K562 (cell line): ENCODE measurements at regions not wholly inside any gene's neighbourhood (a gene's known extent, or its start where the extent isn't known, plus 50 kb on each side); places are given as distances from the start of the nearest gene placed in this dataset.
A peak's percentile ranks its signal among the peaks of the same experiment; 100 is the strongest.

Experiments
- ATAC-seq: fragments of 200-7000 bp; cut with Tn5 transposase; 3 replicates; pipeline ENCODE4 v1.9.1; 2020; ENCODE audit warnings: moderate library complexity
- BruUV-seq: library from RNA; stranded (reverse); fragments of 400-500 nt; replicated peaks from 2 replicates; lab custom pipeline; 2021; lab: Mats Ljungman, UMichigan
- CTCF ChIA-PET: fragments of 300-600 bp; formaldehyde crosslinking; extraction: SDS; loops from one replicate; lab custom pipeline; 2021; ENCODE audit warnings: low intra/inter-chr PET ratio; lab: Yijun Ruan, JAX
- POLR2A ChIA-PET: fragments of 300-600, 350-650 bp; sonication (Branson Sonifier 250); formaldehyde crosslinking; extraction: SDS; loops from one replicate; lab custom pipeline; 2021; ENCODE audit warnings: antibody characterized with exemption, inconsistent platforms; lab: Yijun Ruan, JAX
- DNase-seq, 4 experiments: peaks; one replicate each; pipeline versions ENCODE4 v3.0.0 to v3.0.0-alpha.2; 2011 to 2018; ENCODE audit warnings: low spot score in 3 of 4, mixed read lengths in 3 of 4; ENCODE audit errors: extremely low read depth in 1 of 4
- FAIRE-seq: peaks from 2 replicates; lab custom pipeline; 2011; peaks lifted over from hg19 to GRCh38; lab: Jason Lieb, UNC
- H2AFZ ChIP-seq: 2 replicates; pipeline ENCODE4 v1.6.0; 2011; ENCODE audit warnings: low read depth, low read length, control low read depth, inconsistent platforms
- H3K27ac ChIP-seq: fragments of 200-600 bp; 3 replicates; pipeline ENCODE4 v1.8.0; 2011; ENCODE audit warnings: low read depth, mild to moderate bottlenecking, control low read depth, inconsistent platforms, low read length, moderate library complexity, mixed read lengths; ENCODE audit errors: extremely low read depth
- H3K27me3 ChIP-seq, 2 experiments: fragments of 300-600 bp in 1 of 2; 2 replicates in 1 of 2; 3 replicates in 1 of 2; pipeline versions ENCODE4 v1.6.0 to v1.8.0; 2011; ENCODE audit warnings: inconsistent platforms in 2 of 2, low read length in 2 of 2, mild to moderate bottlenecking in 1 of 2, mixed read lengths in 1 of 2, moderate library complexity in 1 of 2; ENCODE audit not compliant: control insufficient read depth in 2 of 2, insufficient read depth in 2 of 2
- H3K36me3 ChIP-seq: fragments of 300-600 bp; 3 replicates; pipeline ENCODE4 v1.8.0; 2011; ENCODE audit warnings: mild to moderate bottlenecking, low read length, inconsistent platforms; ENCODE audit not compliant: control insufficient read depth, insufficient read depth
- H3K4me1 ChIP-seq, 2 experiments: fragments of 200-600 bp in 1 of 2; replicated peaks in 1 of 2; 2 replicates in 1 of 2; 3 replicates in 1 of 2; pipeline versions ENCODE4 v1.5.1 to v1.8.0; 2011; ENCODE audit warnings: inconsistent platforms in 2 of 2, low read length in 2 of 2, mild to moderate bottlenecking in 1 of 2, mixed read lengths in 1 of 2, moderate library complexity in 1 of 2; ENCODE audit not compliant: control insufficient read depth in 2 of 2, insufficient read depth in 2 of 2
- H3K4me2 ChIP-seq: 2 replicates; pipeline ENCODE4 v1.6.1; 2011; ENCODE audit warnings: low read length, control low read depth, inconsistent platforms, mixed read lengths; ENCODE audit not compliant: insufficient read depth
- H3K4me3 ChIP-seq: fragments of 200-600 bp; sonication (generic), shearing (Covaris generic); 2 replicates; pipeline ENCODE4 v1.5.1; 2016; ENCODE audit warnings: control low read depth, inconsistent platforms
- H3K79me2 ChIP-seq: fragments of 200-600 bp; 3 replicates; pipeline ENCODE4 v1.8.0; 2011; ENCODE audit warnings: low read length, inconsistent platforms; ENCODE audit not compliant: control insufficient read depth, insufficient read depth
- H3K9ac ChIP-seq, 2 experiments: 2 replicates each; pipeline versions ENCODE4 v1.6.0 to v1.6.1; 2011; ENCODE audit warnings: low read depth in 2 of 2, low read length in 2 of 2, control low read depth in 1 of 2, inconsistent platforms in 1 of 2, mild to moderate bottlenecking in 1 of 2, mixed read lengths in 1 of 2; ENCODE audit not compliant: insufficient read depth in 1 of 2
- H3K9me1 ChIP-seq: one replicate; pipeline ENCODE4 v1.6.0; 2011; ENCODE audit warnings: inconsistent platforms, mild to moderate bottlenecking, low read length, moderate library complexity; ENCODE audit not compliant: control insufficient read depth, insufficient read depth
- H3K9me3 ChIP-seq: replicated peaks from 2 replicates; pipeline ENCODE4 v1.5.1; 2011; ENCODE audit warnings: low read depth, low read length, inconsistent platforms; ENCODE audit not compliant: control insufficient read depth, insufficient read depth
- H4K20me1 ChIP-seq: replicated peaks from 2 replicates; pipeline ENCODE4 v1.6.1; 2011; ENCODE audit warnings: low read length, inconsistent platforms, mixed read lengths; ENCODE audit not compliant: control insufficient read depth, insufficient read depth
- DDX20 ChIP-seq: fragments of 450-650 bp; IDR thresholded peaks from 2 replicates; pipeline ENCODE4 v1.6.1; 2016; ENCODE audit warnings: missing genetic modification characterization, low read depth, mild to moderate bottlenecking, missing compliant biosample characterization, moderate library complexity
- HDAC8 ChIP-seq: fragments of 450-650 bp; IDR thresholded peaks from 2 replicates; pipeline ENCODE4 v1.6.1; 2016; ENCODE audit warnings: mild to moderate bottlenecking, missing genetic modification characterization, moderate library complexity, missing compliant biosample characterization
- MCM2 ChIP-seq: fragments of 450-650 bp; IDR thresholded peaks from 2 replicates; pipeline ENCODE4 v1.6.1; 2017; ENCODE audit warnings: low read depth, mild to moderate bottlenecking
- PML ChIP-seq: IDR thresholded peaks from 2 replicates; pipeline ENCODE4 v1.6.1; 2012; ENCODE audit warnings: low read length, inconsistent platforms
- POLR3A ChIP-seq: IDR thresholded peaks from 2 replicates; pipeline ENCODE4 v1.6.1; 2011; ENCODE audit warnings: borderline replicate concordance, mild to moderate bottlenecking, moderate library complexity; ENCODE audit not compliant: insufficient read length, insufficient read depth; ENCODE audit errors: extremely low read depth
- RAD51 ChIP-seq: fragments of 450-650 bp; IDR thresholded peaks from 2 replicates; pipeline ENCODE4 v1.7.1; 2016; ENCODE audit warnings: low read depth, mild to moderate bottlenecking, borderline replicate concordance
- SAFB2 ChIP-seq: fragments of 200-400 bp; formaldehyde crosslinking; IDR thresholded peaks from 2 replicates; pipeline ENCODE4 v1.6.1; 2018; ENCODE audit warnings: borderline replicate concordance, low read length, low read depth, moderate library complexity; ENCODE audit not compliant: severe bottlenecking
- SRSF7 ChIP-seq: fragments of 200-400 bp; formaldehyde crosslinking; optimal IDR thresholded peaks from 2 replicates; pipeline ENCODE3; 2017; ENCODE audit warnings: mild to moderate bottlenecking, low read depth, low read length
- WGBS: fragments of 100-300 bp; shearing (Covaris generic); methylation state at CpG from one replicate; pipeline ENCODE4 v1.1.6; 2016; ENCODE audit warnings: low coverage, mixed read lengths; ENCODE audit not compliant: insufficient coverage; ENCODE audit errors: missing lambda C conversion rate; 5-methylcytosine and 5-hydroxymethylcytosine counted together
- in situ Hi-C: fragments of 300-500 bp; cut with MboI; formaldehyde crosslinking; loops from 4 replicates; pipeline ENCODE4 v1.15.0; 2018; ENCODE audit warnings: inconsistent platforms, mixed read lengths
- intact Hi-C: fragments of 100-400 bp; cut with micrococcal nuclease; formaldehyde crosslinking; loops from 2 replicates; pipeline ENCODE4 v1.14.2; 2022

- no peak for TF ChIP-seq RAD51
- no peak for TF ChIP-seq DDX20 (tag)
- no peak for TF ChIP-seq SRSF7
- TF ChIP-seq MCM2: no peak
- TF ChIP-seq, all 486 proteins: peak for 68
Observed at GRCh38 chr2:19786408-19787058, 115.2 kb downstream of the TTC32 start (continued).

GRCh38 chr2:19785867-19786266 lies 115.9 kb downstream of the TTC32 start:
- intact Hi-C loops: no loop called here
- Histone ChIP-seq H3K79me2 (no peaks in the 10 kb centered on the region), H3K4me1 (peaks cover 15 to 22% of the 10 kb centered on the region in 2 experiments), H3K4me2 (peak overlapping the region; percentile 53), H2AFZ (peak overlapping the region; percentile 85), H3K4me3 (no peak overlapping the region), H3K9ac (peak overlapping the region in 1 of 2 experiments; percentile 47; a peak in 1 of 4 replicates)
- 90% methylated on average over 4 of the region's 4 CpGs for WGBS
- ATAC-seq: no peak; the same call in 2 of the 3 replicates
- FAIRE-seq: no peak
- POLR2A ChIA-PET: interaction anchor here (0.6 to 0.7 kb wide), 2 partner anchors 11 to 59 kb away, joined by 3 read pairs; no protein-coding TSS in a partner anchor
- TF ChIP-seq SAFB2 (no peak), PML (no peak), POLR3A (no peak), HDAC8 (tag) (0 out of 2 replicates have a peak, but pooled peaks have one; percentile 7)
- TF ChIP-seq, all 486 proteins: peak for 1
- Histone ChIP-seq H3K36me3 (no peaks in the 10 kb centered on the region), H3K9me3 (no peaks in the 10 kb centered on the region), H4K20me1 (no peaks in the 10 kb centered on the region), H3K27ac (peak overlapping the region; percentile 90), H3K9me1 (no peaks in the 10 kb centered on the region), H3K27me3 (no peaks in the 10 kb centered on the region)
- CTCF ChIA-PET: no interaction called here
- no TSS peak for BruUV-seq
- in situ Hi-C loops: no loop called here
- DNase-seq: no peak
